PC-3 (cell line): ENCODE measurements at regions not wholly inside any gene's neighbourhood (a gene's known extent, or its start where the extent isn't known, plus 50 kb on each side); places are given as distances from the start of the nearest gene placed in this dataset.

Source experiments
- ATAC-seq: fragments of 200-7000 bp; cut with Tn5 transposase; 2 replicates; pipeline ENCODE4 v1.9.1; 2020; ENCODE audit warnings: mild to moderate bottlenecking, moderate library complexity
- BruUV-seq: library from RNA; stranded (reverse); fragments of 400-500 nt; replicated peaks from 2 replicates; lab custom pipeline; 2021; lab: Mats Ljungman, UMichigan
- CTCF ChIA-PET: fragments of 300-600 bp; sonication (Branson Sonifier 250); formaldehyde crosslinking; loops from one replicate; lab custom pipeline; 2022; ENCODE audit warnings: antibody characterized with exemption; lab: Charles Lee
- POLR2A ChIA-PET: fragments of 300-600 bp; sonication (Branson Sonifier 250); formaldehyde crosslinking; loops from one replicate; lab custom pipeline; 2022; ENCODE audit warnings: antibody characterized with exemption; ENCODE audit not compliant: unreplicated experiment; lab: Charles Lee
- DNase-seq: peaks from one replicate; pipeline ENCODE4 v3.0.0-alpha.2; 2015
- H2AFZ ChIP-seq: fragments of 300-600 bp; sonication (generic); 2 replicates; pipeline ENCODE4 v1.6.0; 2016; ENCODE audit warnings: antibody characterized with exemption, low read length
- H3F3A ChIP-seq: fragments of 300-600 bp; sonication (generic); one replicate; pipeline ENCODE4 v1.6.0; 2017; ENCODE audit warnings: antibody characterized with exemption, low read length, control low read depth, mild to moderate bottlenecking; ENCODE audit not compliant: unreplicated experiment
- H3K27ac ChIP-seq: fragments of 300-600 bp; sonication (generic); 2 replicates; pipeline ENCODE4 v1.5.1; 2016; ENCODE audit warnings: mild to moderate bottlenecking, low read length
- H3K27me3 ChIP-seq: fragments of 300-600 bp; sonication (generic); 2 replicates; pipeline ENCODE4 v1.6.1; 2016; ENCODE audit warnings: low read length, mixed read lengths
- H3K36me3 ChIP-seq: fragments of 300-600 bp; sonication (generic); 2 replicates; pipeline ENCODE4 v1.6.1; 2016; ENCODE audit warnings: low read depth, mixed run types, low read length, mixed read lengths
- H3K4me1 ChIP-seq: fragments of 300-600 bp; sonication (generic); 2 replicates; pipeline ENCODE4 v1.5.1; 2016; ENCODE audit warnings: low read length; ENCODE audit not compliant: insufficient read depth
- H3K4me2 ChIP-seq: fragments of 300-600 bp; sonication (generic); 2 replicates; pipeline ENCODE4 v1.6.0; 2016; ENCODE audit warnings: low read length
- H3K4me3 ChIP-seq: fragments of 300-600 bp; sonication (generic); 2 replicates; pipeline ENCODE4 v1.5.1; 2016; ENCODE audit warnings: mild to moderate bottlenecking, low read length, mixed read lengths
- H3K79me2 ChIP-seq: fragments of 300-600 bp; sonication (generic); 2 replicates; pipeline ENCODE4 v1.6.1; 2017; ENCODE audit warnings: low read length, mixed read lengths
- H3K9ac ChIP-seq: fragments of 300-600 bp; sonication (generic); 2 replicates; pipeline ENCODE4 v1.6.0; 2016; ENCODE audit warnings: mild to moderate bottlenecking, low read length
- H3K9me2 ChIP-seq: fragments of 300-600 bp; sonication (generic); replicated peaks from 2 replicates; pipeline ENCODE4 v1.6.1; 2016; ENCODE audit warnings: mixed run types, low read length, mixed read lengths
- H3K9me3 ChIP-seq: fragments of 300-600 bp; sonication (generic); 2 replicates; pipeline ENCODE4 v1.6.1; 2016; ENCODE audit warnings: low read length, mixed read lengths
- H4K20me1 ChIP-seq: fragments of 300-600 bp; sonication (generic); 2 replicates; pipeline ENCODE4 v1.6.1; 2016; ENCODE audit warnings: low read length, mixed read lengths
- CTCF ChIP-seq: fragments of 300-600 bp; sonication (generic); conservative IDR thresholded peaks from 2 replicates; pipeline ENCODE4 v1.5.1; 2017; ENCODE audit warnings: antibody characterized with exemption, low read depth, mild to moderate bottlenecking, low read length
- EZH2 ChIP-seq: fragments of 300-600 bp; sonication (generic); IDR thresholded peaks from one replicate; pipeline ENCODE4 v1.6.1; 2017; ENCODE audit warnings: antibody characterized with exemption, mild to moderate bottlenecking, low read length; ENCODE audit not compliant: unreplicated experiment
- EZH2phosphoT487 ChIP-seq: fragments of 300-600 bp; sonication (generic); IDR thresholded peaks from 2 replicates; pipeline ENCODE4 v1.6.1; 2018; ENCODE audit warnings: mild to moderate bottlenecking, antibody characterized with exemption, low read length, borderline replicate concordance
- intact Hi-C: fragments of 100-400 bp; cut with micrococcal nuclease; formaldehyde crosslinking; loops from 2 replicates; pipeline ENCODE4 v1.9.0; 2023

GRCh38 chr2:122031544-122032263 lies 276.3 kb downstream of the TSN start:
- H2AFZ ChIP-seq, result no peak overlapping the region
- TF ChIP-seq EZH2phosphoT487 (no peak), EZH2 (no peak), CTCF (no peak)
- ChIA-PET CTCF (no interaction called here), POLR2A (no interaction called here)
- no peaks in the 10 kb centered on the region for H3K4me1 ChIP-seq
- H3F3A ChIP-seq, result no peaks in the 10 kb centered on the region
- H3K9me3 ChIP-seq, result no peaks in the 10 kb centered on the region
- no peak overlapping the region for H3K4me2 ChIP-seq
- intact Hi-C loops, result no loop called here
- no peaks in the 10 kb centered on the region for H4K20me1 ChIP-seq
- ATAC-seq, result no peak
- H3K27me3 ChIP-seq, result peaks cover 87% of the 10 kb centered on the region
- H3K79me2 ChIP-seq, result no peaks in the 10 kb centered on the region
- H3K4me3 ChIP-seq, result no peak overlapping the region
- no TSS peak for BruUV-seq
- no peak overlapping the region for H3K9ac ChIP-seq
- no peaks in the 10 kb centered on the region for H3K9me2 ChIP-seq
- DNase-seq, result no peak
- H3K36me3 ChIP-seq, result no peaks in the 10 kb centered on the region
- H3K27ac ChIP-seq, result no peak overlapping the region

- no peaks in the 10 kb centered on the region for H3K4me1 ChIP-seq
- no peak overlapping the region for H2AFZ ChIP-seq
- BruUV-seq, result no TSS peak
- ChIA-PET CTCF (no interaction called here), POLR2A (no interaction called here)
- no peak overlapping the region for H3K4me2 ChIP-seq
- H3K9ac ChIP-seq, result no peak overlapping the region
- H3F3A ChIP-seq, result no peaks in the 10 kb centered on the region
- no peak for ATAC-seq
- H4K20me1 ChIP-seq, result no peaks in the 10 kb centered on the region
- H3K9me2 ChIP-seq, result no peaks in the 10 kb centered on the region
- H3K4me3 ChIP-seq, result no peak overlapping the region
- H3K27me3 ChIP-seq, result peaks cover 86% of the 10 kb centered on the region
- no peaks in the 10 kb centered on the region for H3K36me3 ChIP-seq
- no peaks in the 10 kb centered on the region for H3K9me3 ChIP-seq
- TF ChIP-seq EZH2phosphoT487, result no peak
- TF ChIP-seq CTCF, result no peak
- TF ChIP-seq EZH2, result no peak
- H3K79me2 ChIP-seq, result no peaks in the 10 kb centered on the region
- intact Hi-C loops, result no loop called here
- DNase-seq, result no peak
- no peak overlapping the region for H3K27ac ChIP-seq
These were observed 276.8 kb downstream of the TSN start for GRCh38 chr2:122032264-122032645.

GRCh38 chr2:122033778-122034177 lies 278.3 kb downstream of the TSN start:
- Histone ChIP-seq H3K9ac (no peak overlapping the region), H3K27ac (no peak overlapping the region), H3K27me3 (peaks cover 71% of the 10 kb centered on the region), H3K79me2 (no peaks in the 10 kb centered on the region), H3F3A (no peaks in the 10 kb centered on the region), H4K20me1 (no peaks in the 10 kb centered on the region), H3K4me3 (no peak overlapping the region), H3K36me3 (no peaks in the 10 kb centered on the region), H2AFZ (no peak overlapping the region), H3K4me2 (no peak overlapping the region), H3K4me1 (no peaks in the 10 kb centered on the region), H3K9me2 (no peaks in the 10 kb centered on the region), H3K9me3 (no peaks in the 10 kb centered on the region)
- DNase-seq (no peak), ATAC-seq (no peak)
- intact Hi-C loops, result no loop called here
- no peak for TF ChIP-seq EZH2
- no peak for TF ChIP-seq CTCF
- TF ChIP-seq EZH2phosphoT487, result no peak
- BruUV-seq, result no TSS peak
- ChIA-PET POLR2A (no interaction called here), CTCF (no interaction called here)
